A549 (cell line): ENCODE measurements at regions not wholly inside any gene's neighbourhood (a gene's known extent, or its start where the extent isn't known, plus 50 kb on each side); places are given as distances from the start of the nearest gene placed in this dataset.

Experiments
- ATAC-seq, 2 experiments: fragments of 200-7000 bp in 1 of 2; fragments of >200 bp in 1 of 2; cut with Nextera tagmentation in 1 of 2; cut with Tn5 transposase in 1 of 2; 3 replicates each; pipeline versions ENCODE4 v1.8.0 to v1.9.1; 2018 to 2020; ENCODE audit warnings: mild to moderate bottlenecking in 1 of 2, moderate library complexity in 1 of 2
- CTCF ChIA-PET: fragments of 300-600 bp; sonication (Branson Sonifier 250); formaldehyde crosslinking; extraction: SDS; loops from one replicate; lab custom pipeline; 2021; ENCODE audit warnings: antibody characterized with exemption, inconsistent platforms; lab: Yijun Ruan, JAX
- POLR2A ChIA-PET: fragments of 350-600 bp; formaldehyde crosslinking; extraction: SDS; loops from one replicate; lab custom pipeline; 2021; ENCODE audit warnings: antibody characterized with exemption, inconsistent platforms; lab: Yijun Ruan, JAX
- DNase-seq, 2 experiments: peaks; one replicate each; pipeline versions ENCODE4 v3.0.0 to v3.0.0-alpha.2; 2011 to 2016; ENCODE audit warnings: low read depth in 1 of 2, low spot score in 1 of 2
- FAIRE-seq: peaks from 2 replicates; lab custom pipeline; 2011; peaks lifted over from hg19 to GRCh38; lab: Jason Lieb, UNC
- H3K27ac ChIP-seq, 2 experiments: fragments of >200 bp; sonication (Bioruptor Twin); formaldehyde crosslinking; 3 replicates each; pipeline ENCODE4 v1.5.1; 2016 to 2017
- H3K4me1 ChIP-seq: fragments of >200 bp; sonication (Bioruptor Twin); formaldehyde crosslinking; 3 replicates; pipeline ENCODE4 v1.6.1; 2016
- H3K4me2 ChIP-seq: fragments of >200 bp; sonication (Bioruptor Twin); formaldehyde crosslinking; 3 replicates; pipeline ENCODE4 v1.6.1; 2016
- H3K4me3 ChIP-seq: fragments of >200 bp; sonication (Bioruptor Twin); formaldehyde crosslinking; 3 replicates; pipeline ENCODE4 v1.5.1; 2016
- H3K9me3 ChIP-seq: fragments of >200 bp; sonication (Bioruptor Twin); formaldehyde crosslinking; 3 replicates; pipeline ENCODE4 v1.6.1; 2016
- BHLHE40 ChIP-seq: IDR thresholded peaks from 2 replicates; pipeline ENCODE4 v1.6.1; 2012; ENCODE audit warnings: low read depth, low read length, inconsistent platforms
- ELK1 ChIP-seq: fragments of 150-350 bp; IDR thresholded peaks from 2 replicates; pipeline ENCODE4 v1.6.1; 2014; ENCODE audit warnings: low read depth, mild to moderate bottlenecking, low read length
- FOSB ChIP-seq: fragments of 250-450 bp; sonication (Bioruptor Pico); IDR thresholded peaks from 2 replicates; pipeline ENCODE4 v1.5.0; 2020; ENCODE audit warnings: mild to moderate bottlenecking, moderate library complexity
- FOSL2 ChIP-seq, 2 experiments: fragments of 450-650 bp in 1 of 2; fragments of >200 bp in 1 of 2; sonication (Bioruptor Twin) in 1 of 2; formaldehyde crosslinking; IDR thresholded peaks; 2 replicates each; pipeline versions ENCODE4 v1.5.0 to v1.6.1; 2016 to 2020; ENCODE audit warnings: mild to moderate bottlenecking in 1 of 2, moderate library complexity in 1 of 2
- FOXS1 ChIP-seq: fragments of 250-450 bp; sonication (Bioruptor Pico); IDR thresholded peaks from 2 replicates; pipeline ENCODE4 v1.5.0; 2020; ENCODE audit warnings: mild to moderate bottlenecking, moderate library complexity
- HDAC2 ChIP-seq: fragments of 200-600 bp; sonication (generic); IDR thresholded peaks from 2 replicates; pipeline ENCODE4 v1.6.1; 2016
- HMGXB4 ChIP-seq: fragments of 250-450 bp; sonication (Bioruptor Pico); IDR thresholded peaks from 2 replicates; pipeline ENCODE4 v1.5.0; 2021; ENCODE audit warnings: mild to moderate bottlenecking, moderate library complexity, borderline replicate concordance
- JUN ChIP-seq, 2 experiments: fragments of >200 bp; sonication (Bioruptor Twin); formaldehyde crosslinking; IDR thresholded peaks; 2 replicates in 1 of 2; 3 replicates in 1 of 2; pipeline ENCODE4 v1.6.1; 2016 to 2017
- JUNB ChIP-seq: fragments of >200 bp; sonication (Bioruptor Twin); formaldehyde crosslinking; IDR thresholded peaks from 2 replicates; pipeline ENCODE4 v1.6.1; 2016
- MYC ChIP-seq: IDR thresholded peaks from 2 replicates; pipeline ENCODE4 v1.6.1; 2012; ENCODE audit warnings: mild to moderate bottlenecking, inconsistent platforms, low read length, improper control_type of control experiment, borderline replicate concordance
- POLR2A ChIP-seq: IDR thresholded peaks from 2 replicates; pipeline ENCODE4 v1.6.1; 2012; ENCODE audit warnings: mild to moderate bottlenecking, low read length
- RAD21 ChIP-seq, 2 experiments: fragments of >200 bp in 1 of 2; sonication (Bioruptor Twin) in 1 of 2; formaldehyde crosslinking in 1 of 2; IDR thresholded peaks in 1 of 2; conservative IDR thresholded peaks in 1 of 2; 2 replicates in 1 of 2; 3 replicates in 1 of 2; pipeline ENCODE4 v1.6.1; 2012 to 2018; ENCODE audit warnings: inconsistent platforms in 1 of 2
- RFX5 ChIP-seq: fragments of 450-650 bp; IDR thresholded peaks from 2 replicates; pipeline ENCODE4 v1.7.1; 2014; ENCODE audit warnings: antibody characterized with exemption, mild to moderate bottlenecking, moderate library complexity
- SMC3 ChIP-seq: fragments of >200 bp; sonication (Bioruptor Twin); formaldehyde crosslinking; IDR thresholded peaks from 3 replicates; pipeline ENCODE4 v1.6.1; 2018; ENCODE audit warnings: inconsistent platforms
- TFCP2L1 ChIP-seq: fragments of 250-450 bp; sonication (Bioruptor Pico); IDR thresholded peaks from 2 replicates; pipeline ENCODE4 v1.5.0; 2021; ENCODE audit warnings: mild to moderate bottlenecking
- USF2 ChIP-seq: fragments of 450-650 bp; IDR thresholded peaks from 2 replicates; pipeline ENCODE4 v1.6.1; 2014; ENCODE audit warnings: antibody characterized with exemption
- ZFP36 ChIP-seq: fragments of 450-650 bp; IDR thresholded peaks from 2 replicates; pipeline ENCODE4 v1.6.1; 2014; ENCODE audit warnings: borderline replicate concordance; ENCODE audit not compliant: partially characterized antibody
- ZSCAN20 ChIP-seq: fragments of 250-450 bp; sonication (Bioruptor Pico); IDR thresholded peaks from 2 replicates; pipeline ENCODE4 v1.8.0; 2022; ENCODE audit warnings: mild to moderate bottlenecking, moderate library complexity
- WGBS: methylation state at CpG from one replicate; pipeline ENCODE4 v1.1.6; 2017; ENCODE audit errors: missing lambda C conversion rate; 5-methylcytosine and 5-hydroxymethylcytosine counted together
- TF ChIP-seq, protein P1 (sequence below): fragments of >200 bp; sonication (Bioruptor Twin); formaldehyde crosslinking; IDR thresholded peaks from 3 replicates; pipeline ENCODE4 v1.6.1; 2016
- TF ChIP-seq, protein P2 (sequence below): IDR thresholded peaks from 2 replicates; pipeline ENCODE4 v1.6.1; 2012

DNA sequence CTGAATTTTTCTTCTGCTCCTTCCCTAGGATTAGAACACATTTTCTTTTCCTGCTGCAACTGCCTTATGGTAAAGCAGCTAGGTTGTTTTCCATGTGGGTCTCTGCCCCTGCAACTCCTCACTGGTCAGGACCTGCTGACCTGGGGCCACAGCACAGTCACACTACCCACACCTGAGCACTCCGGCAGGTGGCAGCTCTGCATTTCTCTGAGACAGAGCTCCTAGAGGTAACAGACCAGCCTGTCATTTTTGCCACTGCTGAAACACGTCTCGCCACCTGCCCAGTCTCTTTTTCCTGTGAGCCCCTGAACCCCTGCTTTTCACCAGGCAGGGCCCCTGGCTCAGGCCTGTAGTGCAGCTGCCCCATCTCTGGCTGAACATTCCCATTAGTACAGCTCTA lies 609.6 kb downstream of the HINT1 start:
- WGBS, result 88% methylated on average over 3 of the region's 3 CpGs
- no peak for TF ChIP-seq BHLHE40
- TF ChIP-seq RFX5, result no peak
- no peak for TF ChIP-seq USF2
- TF ChIP-seq ZSCAN20 (CRISPR knock-in tag), result no peak
- no peak for TF ChIP-seq JUN (IDR thresholded peaks at IDR 0.05)
- no peak for TF ChIP-seq TFCP2L1 (CRISPR knock-in tag)
- TF ChIP-seq HMGXB4 (CRISPR knock-in tag), result no peak
- FAIRE-seq (no peak), ATAC-seq (no peak), DNase-seq (no peak)
- H3K27ac ChIP-seq, result no peak overlapping the region
- H3K4me1 ChIP-seq, result peaks cover 5% of the 10 kb centered on the region
- CTCF ChIA-PET, result no interaction called here
- H3K4me3 ChIP-seq, result no peak overlapping the region
- POLR2A ChIA-PET, result no interaction called here
- H3K4me2 ChIP-seq, result no peak overlapping the region
- H3K9me3 ChIP-seq, result peaks cover 9% of the 10 kb centered on the region; the same call in 1 of the 3 replicates

DNA sequence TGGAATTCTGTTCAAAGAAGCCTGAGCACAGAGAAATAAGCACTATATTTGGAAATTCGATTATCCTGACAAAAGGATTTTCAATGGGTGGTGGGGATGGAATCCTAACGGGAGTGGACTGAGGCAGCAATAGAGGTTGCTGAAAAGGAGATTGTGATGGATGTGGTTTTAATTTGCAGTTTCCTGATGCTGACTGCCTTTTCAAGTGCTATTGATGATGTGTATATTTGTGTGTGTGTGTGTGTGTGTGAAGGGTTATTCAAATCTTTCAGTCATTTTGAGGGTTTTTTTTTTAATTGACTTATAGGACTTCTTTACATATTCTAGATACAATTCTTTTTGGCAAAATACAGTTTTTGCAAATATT lies 614.5 kb downstream of the HINT1 start:
- Histone ChIP-seq H3K4me3 (no peak overlapping the region), H3K9me3 (no peaks in the 10 kb centered on the region), H3K27ac (peak overlapping the region; percentile 51 to 58), H3K4me1 (peaks cover 16% of the 10 kb centered on the region), H3K4me2 (peak overlapping the region; percentile 76)
- ChIA-PET CTCF (no interaction called here), POLR2A (no interaction called here)
- TF ChIP-seq, protein P1, sequence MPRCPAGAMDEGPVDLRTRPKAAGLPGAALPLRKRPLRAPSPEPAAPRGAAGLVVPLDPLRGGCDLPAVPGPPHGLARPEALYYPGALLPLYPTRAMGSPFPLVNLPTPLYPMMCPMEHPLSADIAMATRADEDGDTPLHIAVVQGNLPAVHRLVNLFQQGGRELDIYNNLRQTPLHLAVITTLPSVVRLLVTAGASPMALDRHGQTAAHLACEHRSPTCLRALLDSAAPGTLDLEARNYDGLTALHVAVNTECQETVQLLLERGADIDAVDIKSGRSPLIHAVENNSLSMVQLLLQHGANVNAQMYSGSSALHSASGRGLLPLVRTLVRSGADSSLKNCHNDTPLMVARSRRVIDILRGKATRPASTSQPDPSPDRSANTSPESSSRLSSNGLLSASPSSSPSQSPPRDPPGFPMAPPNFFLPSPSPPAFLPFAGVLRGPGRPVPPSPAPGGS, result no peak
- TF ChIP-seq FOSB (CRISPR knock-in tag), result no peak
- no peak for TF ChIP-seq POLR2A
- no peak for TF ChIP-seq FOXS1
- no peak for TF ChIP-seq ELK1
- TF ChIP-seq JUN (IDR thresholded peaks at IDR 0.05), result no peak
- TF ChIP-seq BHLHE40, result no peak
- no peak for TF ChIP-seq ZFP36
- TF ChIP-seq, protein P2, sequence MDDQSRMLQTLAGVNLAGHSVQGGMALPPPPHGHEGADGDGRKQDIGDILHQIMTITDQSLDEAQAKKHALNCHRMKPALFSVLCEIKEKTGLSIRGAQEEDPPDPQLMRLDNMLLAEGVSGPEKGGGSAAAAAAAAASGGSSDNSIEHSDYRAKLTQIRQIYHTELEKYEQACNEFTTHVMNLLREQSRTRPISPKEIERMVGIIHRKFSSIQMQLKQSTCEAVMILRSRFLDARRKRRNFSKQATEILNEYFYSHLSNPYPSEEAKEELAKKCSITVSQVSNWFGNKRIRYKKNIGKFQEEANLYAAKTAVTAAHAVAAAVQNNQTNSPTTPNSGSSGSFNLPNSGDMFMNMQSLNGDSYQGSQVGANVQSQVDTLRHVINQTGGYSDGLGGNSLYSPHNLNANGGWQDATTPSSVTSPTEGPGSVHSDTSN, result no peak
- no peak for ATAC-seq
- WGBS, result 41% methylated on average over 2 of the region's 2 CpGs
- no peak for FAIRE-seq
- DNase-seq, result no peak

DNA sequence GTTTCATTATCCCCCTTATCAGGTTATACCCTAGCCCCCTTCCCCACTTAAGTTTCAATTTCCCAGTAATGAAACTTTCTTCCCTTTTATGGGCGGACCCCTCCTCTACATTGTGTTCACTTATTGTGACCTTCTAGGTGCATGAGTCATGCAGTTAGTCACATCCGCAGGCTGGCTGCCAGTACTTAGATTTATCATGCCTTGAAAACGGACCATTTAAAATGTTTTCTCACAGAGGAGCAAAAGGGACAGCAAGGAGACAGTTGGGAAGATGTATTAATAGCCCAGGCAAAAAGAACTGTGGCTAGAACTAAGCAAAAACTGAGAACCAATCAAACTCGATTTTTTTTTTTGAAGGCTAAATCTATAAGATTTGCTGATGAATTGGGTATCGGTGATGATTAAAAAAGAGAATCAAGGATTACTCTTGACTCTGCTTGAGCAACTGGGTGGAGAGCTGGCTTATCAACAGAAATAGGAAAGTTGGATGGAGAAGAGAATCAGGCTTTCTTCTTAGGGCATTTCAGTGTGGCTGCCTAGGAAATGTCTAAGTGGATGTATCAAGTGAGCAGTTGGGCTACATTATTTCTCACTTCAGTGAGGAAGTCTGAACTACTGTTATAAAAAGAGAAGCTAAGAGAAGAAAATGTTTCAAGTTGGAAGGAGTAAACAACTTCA lies 615.0 kb downstream of the HINT1 start:
- Histone ChIP-seq H3K27ac (peak overlapping the region; percentile 51 to 58), H3K4me1 (peaks cover 16% of the 10 kb centered on the region), H3K9me3 (no peaks in the 10 kb centered on the region), H3K4me2 (peak overlapping the region; percentile 76), H3K4me3 (no peak overlapping the region; the same call in 2 of the 3 replicates)
- DNase-seq (peak in 1 of 2 experiments; percentile 63), FAIRE-seq (no peak), ATAC-seq (peak; percentile 74 to 82)
- 11% methylated on average over 5 of the region's 5 CpGs for WGBS
- 0 out of 5 replicates have a peak, but pooled peaks have one; percentile 3 to 16 for TF ChIP-seq RAD21 (conservative IDR thresholded peaks at IDR 0.05 in 1 of 2, IDR thresholded peaks at IDR 0.05 in 1 of 2)
- TF ChIP-seq FOSL2 (IDR thresholded peaks at IDR 0.05), result peak; percentile 82
- TF ChIP-seq FOSL2 (CRISPR knock-in tag; IDR thresholded peaks at IDR 0.05), result peak; percentile 92
- TF ChIP-seq HDAC2, result no peak
- TF ChIP-seq MYC, result no peak
- TF ChIP-seq JUNB, result peak; percentile 77
- TF ChIP-seq SMC3, result 0 out of 3 replicates have a peak, but pooled peaks have one; percentile 12
- ChIA-PET CTCF (no interaction called here), POLR2A (no interaction called here)
